ENCODE measurements at regions not wholly inside any gene's neighbourhood (a gene's known extent, or its start where the extent isn't known, plus 50 kb on each side); places are given as distances from the start of the nearest gene placed in this dataset.

DNA sequence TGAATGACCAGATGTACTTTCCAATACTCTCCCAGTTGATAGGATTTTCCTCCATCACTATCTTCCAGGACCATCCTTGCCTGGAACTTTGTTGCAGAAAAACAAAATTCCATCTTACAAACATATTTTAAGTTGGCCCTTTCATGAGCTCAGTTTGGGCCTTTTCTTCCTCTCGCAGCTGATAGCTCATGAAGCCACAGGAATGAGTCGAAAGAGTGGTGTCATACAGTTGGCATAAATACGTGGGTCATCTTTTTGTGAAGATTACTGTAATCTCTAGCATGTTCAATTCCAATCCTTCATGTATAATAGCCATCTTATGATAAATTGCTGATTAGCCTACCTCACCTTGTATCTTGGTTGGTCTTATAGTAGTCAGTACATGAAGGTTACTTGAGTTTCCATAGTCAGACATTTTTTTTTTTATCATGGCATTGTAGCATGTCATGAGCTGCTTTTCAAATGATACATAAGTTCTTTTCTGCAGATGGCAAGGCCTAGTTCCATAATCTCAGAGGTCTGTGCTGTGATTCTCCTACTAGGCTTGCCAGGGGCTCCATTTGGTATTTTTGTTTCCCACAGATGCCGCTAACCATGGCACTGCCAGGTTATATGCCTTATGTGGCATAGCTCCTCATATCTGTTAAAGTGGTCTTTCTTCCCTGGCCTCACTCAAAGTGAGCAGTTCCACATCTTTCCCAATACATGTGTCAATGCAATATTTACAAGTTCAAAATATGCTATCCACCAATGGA is 380.6 kb upstream of the DCN start:
- no peak for DNase-seq

DNA sequence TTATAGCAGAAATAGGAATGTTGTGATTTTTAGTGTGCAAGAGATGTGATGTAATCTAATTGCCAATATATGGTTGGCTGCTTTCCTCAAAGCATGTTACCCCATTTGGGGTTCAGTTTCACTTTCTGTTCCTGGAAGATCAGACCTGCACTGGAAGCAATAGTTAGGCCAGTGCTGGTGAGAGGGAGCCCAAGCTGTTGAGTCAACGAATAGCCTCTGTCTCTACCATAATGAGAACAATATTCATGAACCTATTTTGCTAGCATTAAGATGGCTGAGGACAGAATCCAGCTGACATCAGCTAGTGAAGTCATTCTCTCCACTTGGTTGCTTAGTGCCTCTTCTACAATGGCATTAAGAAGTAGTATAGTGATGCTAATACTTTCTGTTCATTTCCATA is 379.9 kb upstream of the DCN start:
- no peak for DNase-seq

DNA sequence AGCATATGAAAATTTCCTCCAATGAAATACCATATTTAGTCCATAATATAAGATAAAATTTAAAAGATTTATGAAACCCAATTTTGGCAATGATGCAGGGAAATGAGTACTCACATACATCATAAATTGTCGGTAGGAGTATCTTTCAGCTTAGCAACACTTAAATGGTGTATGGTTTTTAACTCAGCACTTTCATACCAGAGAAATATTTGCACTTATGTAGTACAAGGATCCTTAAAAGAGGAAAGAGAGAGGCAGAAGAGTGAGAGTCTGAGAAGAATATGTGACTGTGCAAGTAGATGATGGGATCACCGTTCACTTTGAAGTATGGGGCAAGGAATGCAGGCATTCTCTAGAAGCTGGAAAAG is 379.3 kb upstream of the DCN start:
- DNase-seq: no peak

DNA sequence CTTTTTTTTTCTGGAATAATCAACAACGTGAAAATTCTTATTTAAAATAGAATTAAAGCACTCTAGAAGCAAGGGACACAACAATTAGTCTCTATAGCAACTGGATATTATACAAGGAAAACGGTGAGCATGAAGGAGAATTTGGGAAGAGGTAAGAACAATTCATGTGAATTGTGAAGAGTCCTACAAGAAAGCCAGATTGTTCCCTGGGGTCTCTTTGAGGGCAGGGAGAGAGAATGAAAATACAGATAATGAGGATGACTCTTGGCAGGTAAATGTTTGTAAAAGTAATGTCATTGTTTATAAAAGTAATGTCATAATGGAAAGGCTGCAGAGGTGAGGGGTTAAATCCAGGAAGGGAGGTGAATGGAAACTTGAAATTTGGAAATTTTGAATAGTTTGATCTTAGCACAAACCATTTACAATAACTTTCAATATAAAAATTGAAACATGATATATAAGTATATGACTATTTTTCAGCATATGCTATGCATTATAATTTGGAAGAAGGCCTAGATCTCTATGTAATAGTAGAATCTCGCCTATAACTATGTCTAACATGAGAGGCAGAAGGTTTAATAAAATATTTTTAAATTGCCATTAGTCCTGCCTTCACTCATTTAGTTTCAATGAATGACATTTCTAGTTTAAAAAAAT is 378.8 kb upstream of the DCN start:
- no peak for DNase-seq

DNA sequence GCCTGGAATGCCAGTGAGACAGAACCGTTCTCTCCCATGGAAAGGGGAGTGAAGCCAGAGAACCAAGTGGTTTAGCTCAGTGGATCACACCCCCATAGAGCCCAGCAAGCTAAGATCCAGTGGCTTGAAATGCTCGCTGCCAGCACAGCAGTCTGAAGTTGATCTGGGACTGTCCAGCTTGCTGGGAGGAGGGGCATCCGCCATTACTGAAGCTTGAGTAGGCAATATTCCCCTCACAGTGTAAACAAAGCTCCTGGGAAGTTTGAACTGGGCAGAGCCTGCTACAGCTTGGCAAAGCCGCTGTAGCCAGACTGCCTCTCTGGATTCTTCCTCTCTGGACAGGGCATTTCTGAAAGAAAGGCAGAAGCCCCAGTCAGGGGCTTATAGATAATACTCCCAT is 374.3 kb upstream of the DCN start:
- no peak for DNase-seq

DNA sequence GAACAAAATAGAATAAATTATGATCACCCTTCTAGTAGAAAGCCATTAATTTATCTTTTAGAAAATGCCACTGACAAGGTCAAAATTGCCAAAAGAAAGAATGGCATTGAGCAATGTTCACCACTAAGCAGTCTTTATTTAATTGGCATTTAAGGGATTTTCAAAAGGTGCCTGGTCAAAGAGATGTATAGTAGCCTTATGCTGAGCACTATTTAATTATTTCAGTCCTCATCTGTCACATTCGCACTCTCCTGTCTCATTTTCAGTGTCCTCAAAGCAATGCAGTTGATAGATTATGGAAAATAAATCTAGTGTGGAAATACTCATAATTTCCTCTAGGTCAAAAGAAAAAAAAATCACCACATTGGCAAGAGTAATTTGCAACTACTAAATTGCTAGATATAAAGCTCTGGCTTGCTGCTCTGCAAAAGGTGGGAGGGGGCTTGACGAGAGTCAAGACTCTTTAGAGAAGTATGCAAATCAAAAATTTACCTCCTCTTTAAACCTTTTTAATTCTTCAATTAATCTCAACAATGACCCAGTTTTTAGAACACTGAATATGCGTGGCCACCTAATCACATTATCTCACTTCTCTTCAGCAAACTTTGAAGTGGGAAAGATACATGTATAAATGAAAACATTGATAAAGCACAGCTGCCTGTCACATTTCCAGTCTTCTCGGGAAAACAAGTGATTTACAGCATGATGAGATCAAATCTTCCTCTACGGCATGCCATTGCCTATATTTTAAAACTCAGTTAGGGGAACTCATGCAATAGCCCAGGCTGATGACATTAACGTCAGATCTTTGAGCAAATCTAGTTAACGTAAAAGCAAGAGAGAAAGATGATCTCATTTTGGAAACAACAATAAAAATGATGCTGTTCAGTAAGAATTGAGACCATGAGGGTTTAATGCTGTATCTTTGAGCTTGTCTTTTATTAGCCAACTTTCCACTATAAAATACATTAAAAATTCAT is 373.1 kb upstream of the DCN start:
- no peak for DNase-seq

DNA sequence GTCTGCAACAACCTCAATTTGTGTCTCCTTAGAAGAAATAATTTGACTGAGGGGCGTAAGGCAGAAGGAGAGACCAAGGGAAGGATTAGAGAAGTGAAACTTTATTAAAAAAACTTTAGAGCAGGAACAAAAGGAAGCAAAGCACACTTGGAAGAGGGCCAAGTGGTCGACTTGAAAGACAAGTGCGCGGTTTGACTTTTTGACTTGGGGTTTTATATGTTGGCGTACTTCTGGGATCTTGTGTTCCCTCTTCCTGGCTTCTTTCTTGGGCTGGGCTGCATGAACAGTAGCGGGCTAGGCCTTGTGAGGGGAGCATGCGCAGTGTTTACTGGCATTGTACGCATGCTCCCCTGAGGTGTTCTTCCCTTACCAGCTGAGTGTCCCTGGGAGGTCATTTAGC is 369.3 kb upstream of the DCN start:
- DNase-seq: no peak

DNA sequence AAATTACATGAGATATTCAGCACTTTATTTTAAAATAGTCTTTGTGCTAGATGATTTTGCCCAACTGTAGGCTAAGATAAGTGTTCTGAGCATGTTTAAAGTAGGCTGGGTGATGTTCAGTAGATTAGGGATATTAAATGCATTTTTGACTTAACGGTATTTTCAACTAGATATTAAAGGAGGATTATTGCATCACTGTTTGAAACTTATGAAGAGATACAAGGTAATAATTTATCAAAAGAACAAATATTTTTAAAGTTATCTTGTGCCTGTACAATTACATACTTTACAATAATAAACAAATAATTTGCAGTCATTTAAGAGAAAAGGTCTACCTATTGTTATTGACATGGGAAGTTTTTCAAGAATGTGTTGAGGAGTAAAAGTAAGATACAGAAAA is 368.6 kb upstream of the DCN start:
- no peak for DNase-seq

DNA sequence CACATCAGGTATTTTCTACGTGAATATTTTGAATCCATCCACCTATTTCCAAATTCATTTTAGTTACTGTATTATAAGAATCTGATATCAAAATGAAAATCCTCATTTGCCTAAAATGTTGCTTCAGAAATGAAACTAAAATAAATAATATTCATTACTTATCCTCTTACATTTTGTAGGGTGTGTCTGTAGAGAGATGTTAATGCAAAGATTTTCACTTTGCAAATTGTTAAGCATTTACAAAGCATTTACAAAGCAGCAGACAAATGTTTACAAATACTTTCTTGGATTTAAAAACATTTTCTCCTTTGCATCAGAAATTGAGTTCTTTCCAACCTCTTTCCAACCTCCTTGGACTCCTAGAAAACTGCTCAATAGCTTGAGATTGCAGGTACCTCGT is 360.0 kb upstream of the DCN start:
- DNase-seq: no peak

DNA sequence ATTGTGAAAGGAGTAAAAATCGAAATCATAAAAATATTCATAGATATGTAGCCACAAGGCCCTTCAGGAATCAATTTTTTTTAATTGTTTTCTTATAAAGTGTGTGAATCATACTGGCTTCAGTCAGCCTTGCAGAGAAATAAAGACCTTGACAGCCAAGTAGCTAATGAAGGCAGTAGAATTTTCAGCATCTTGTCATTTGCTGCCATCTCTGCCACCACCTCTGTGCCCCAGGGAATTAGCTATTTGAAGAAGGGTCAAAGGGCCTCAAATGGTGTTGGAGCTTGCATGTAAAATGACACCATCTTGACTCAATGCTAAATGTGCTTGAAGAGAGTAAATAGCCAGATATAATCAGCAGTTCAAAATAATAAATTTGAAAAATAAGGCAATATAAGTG is 359.4 kb upstream of the DCN start:
- DNase-seq: no peak

DNA sequence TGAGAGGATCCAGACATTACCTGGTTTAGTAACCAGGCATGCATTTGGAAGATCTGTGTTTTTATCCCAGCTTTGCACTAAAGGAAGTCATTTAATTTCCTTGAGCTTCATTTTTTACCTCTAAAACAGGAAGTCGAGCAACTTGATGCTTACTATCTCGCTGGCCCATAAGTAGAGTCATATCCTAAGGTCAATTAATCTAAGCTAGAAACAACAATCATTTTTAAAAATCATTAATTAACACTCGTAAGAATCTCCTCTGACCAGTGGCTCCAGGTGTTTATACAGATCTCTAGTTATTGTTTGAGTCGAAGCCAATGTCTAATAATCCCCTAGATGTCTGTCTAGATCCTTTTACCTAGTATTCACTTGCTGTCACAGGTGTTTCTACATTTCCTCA is 355.8 kb upstream of the DCN start:
- no peak for DNase-seq

DNA sequence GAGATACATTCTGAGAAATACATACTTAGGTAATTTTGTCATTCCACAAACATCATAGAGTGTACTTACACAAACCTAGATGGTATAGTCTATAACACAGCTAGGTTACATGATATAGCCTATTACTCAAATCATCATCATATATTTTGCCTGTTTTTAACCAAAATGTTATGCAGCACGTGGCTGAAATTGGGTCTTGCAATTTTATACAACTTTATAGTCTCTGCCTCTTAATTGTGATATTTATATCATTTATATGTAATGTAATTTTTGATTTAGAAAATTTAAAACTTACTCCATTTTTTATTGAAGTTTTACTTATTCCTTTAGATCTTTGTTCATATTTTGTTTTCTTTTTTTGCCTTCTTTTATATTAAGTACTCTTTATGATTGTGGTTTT is 350.7 kb upstream of the DCN start:
- no peak for DNase-seq

DNA sequence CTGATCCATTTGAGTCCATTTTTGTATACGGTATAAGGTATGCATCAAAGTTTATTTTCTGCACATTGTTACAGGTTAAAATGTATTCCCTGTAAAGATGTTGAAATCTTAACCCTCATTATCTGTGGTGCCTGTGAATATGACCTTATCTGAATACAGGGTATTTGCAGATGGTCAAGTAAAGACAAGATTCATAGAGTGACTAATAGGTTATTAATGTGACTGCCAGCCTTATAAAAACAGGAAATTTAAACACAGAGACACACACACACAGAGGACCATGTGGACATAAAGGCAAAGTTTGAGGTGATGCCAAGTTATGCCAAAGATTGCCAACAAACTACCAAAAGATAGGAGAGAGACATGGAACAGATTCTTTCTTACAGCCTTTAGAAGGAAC is 347.2 kb upstream of the DCN start:
- DNase-seq: no peak

DNA sequence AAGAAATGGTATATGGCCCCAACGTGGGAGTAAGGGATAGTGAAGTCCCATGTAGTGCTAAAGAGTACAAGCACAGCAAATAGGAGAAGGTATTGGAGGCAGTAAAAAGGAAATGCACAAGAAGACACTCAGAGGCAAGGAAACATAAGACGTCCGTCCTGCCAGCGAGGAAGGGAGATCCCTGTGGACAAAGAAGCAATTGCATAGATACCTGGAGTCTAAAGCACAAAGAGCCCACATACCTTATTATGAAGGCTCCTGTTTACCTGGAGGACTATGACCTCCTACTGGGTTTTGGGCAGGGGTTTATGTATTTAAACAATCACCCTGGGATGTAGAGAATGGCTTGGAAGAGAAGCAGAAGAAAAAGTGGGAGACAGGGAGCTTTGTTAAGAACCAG is 341.2 kb upstream of the DCN start:
- DNase-seq: no peak

DNA sequence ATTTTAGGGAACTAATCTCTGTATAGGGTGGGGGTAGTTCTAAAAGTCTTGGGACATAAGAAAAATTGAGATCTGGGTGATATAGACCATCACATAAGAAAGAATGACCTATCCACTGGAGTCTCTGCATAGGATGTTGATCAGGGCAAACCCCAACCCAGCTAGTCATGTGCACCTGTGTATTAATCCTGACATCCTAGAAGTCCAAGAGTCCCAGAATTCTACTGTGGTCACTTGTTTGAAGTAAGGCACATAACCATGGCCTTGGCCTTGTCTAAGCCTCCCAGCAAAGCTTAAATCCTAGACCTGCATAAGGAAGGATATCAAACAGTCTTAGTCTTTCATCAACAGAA is 334.1 kb upstream of the DCN start:
- no peak for DNase-seq

DNA sequence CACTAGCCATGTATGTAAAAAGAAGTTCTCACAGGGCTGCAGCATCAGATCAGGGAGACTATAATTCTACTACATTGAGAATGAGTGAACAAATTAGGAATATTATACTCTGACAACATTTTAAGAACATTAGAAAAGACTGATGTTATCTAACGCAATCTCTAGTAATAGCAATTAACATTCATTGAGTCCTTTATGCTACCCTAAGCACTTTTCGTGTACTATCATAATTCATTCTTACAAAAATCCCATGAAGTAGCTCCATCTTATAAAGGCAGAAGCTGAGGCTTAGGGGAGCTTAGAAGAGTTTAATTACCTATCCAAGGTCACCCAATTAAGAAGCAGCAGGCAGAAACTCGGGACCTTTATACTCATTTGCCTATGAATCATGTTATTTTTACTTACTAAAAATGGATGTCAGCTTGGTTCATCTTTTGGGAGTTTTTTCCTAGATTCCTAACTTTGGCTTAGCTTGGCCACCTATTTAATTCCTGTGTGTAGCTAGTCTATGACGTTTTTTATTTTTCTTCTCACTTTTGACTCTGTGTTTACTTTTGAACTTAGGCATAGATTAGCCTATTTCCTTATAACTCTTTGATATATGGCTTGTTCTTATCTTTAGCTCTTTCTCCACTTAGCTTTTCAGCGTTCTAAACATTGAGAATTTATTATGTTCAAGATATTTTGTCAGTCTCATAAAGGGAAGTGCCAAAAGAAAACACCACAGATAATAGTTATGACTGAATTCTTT is 333.5 kb upstream of the DCN start:
- no peak for DNase-seq

DNA sequence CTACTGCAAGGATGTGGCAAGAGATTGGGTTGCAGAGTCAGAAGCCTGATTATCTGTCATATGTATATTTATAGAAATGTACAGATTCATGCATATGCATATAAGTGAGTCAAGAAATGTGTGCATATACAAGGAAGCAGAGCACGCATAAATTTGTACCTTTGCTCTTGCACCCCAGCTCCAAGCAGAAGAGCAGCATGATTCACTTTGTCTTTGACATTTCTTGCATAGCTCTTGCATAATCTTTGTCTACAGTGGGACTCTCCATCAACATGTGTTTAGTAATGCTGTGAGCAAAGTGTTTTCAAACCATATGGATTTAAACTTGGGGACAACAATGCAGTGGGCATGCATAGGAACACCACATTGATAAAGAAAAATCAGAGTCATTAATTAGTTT is 330.7 kb upstream of the DCN start:
- DNase-seq: no peak

DNA sequence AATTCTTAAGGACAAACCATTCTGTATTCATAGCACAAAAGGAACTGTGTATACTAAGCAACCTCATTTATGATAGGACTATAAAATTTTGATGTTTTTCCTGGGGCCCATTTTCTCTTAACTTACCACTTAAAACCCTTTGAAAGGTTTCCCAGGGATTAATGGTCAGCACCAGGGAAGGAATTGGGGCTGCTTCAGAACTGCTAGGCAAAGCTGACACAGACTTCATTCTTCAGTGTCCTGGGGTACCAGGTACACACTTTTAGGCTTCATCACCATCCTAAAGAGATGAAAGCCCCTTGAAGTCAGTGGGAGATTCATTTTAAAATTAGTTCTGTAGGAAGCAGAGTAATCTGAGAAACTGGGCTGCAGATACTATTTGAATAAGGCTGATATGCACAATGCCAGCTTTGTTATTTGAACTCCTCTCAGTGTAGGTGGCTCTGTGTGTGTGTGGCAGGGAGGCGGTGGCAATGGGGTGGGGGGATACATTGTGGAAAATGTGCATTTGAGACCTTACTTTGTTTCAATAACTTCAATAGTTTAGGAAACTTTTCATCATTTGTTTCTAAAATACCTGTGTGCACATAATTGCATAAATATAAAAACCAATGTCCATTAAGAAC is 329.3 kb upstream of the DCN start:
- DNase-seq: no peak

DNA sequence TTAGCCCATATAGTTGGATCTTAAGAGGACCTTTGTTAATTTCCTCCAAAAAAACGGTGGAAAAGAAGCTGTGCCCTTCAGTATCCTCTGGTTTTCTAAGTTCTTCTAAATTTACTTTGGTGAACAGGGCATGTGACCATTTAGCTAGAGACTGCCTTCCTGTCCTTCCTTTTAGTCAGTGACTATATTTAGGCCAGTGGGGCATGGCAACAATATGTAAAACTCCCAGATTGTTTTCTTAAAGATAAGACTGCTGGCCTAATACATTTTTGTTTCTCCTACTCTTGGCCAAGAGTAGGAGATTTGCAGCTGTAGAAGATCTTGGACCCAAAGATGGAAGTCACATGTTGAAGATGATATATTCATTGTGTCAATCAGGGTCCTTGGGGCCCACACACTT is 325.1 kb upstream of the DCN start:
- DNase-seq: no peak

DNA sequence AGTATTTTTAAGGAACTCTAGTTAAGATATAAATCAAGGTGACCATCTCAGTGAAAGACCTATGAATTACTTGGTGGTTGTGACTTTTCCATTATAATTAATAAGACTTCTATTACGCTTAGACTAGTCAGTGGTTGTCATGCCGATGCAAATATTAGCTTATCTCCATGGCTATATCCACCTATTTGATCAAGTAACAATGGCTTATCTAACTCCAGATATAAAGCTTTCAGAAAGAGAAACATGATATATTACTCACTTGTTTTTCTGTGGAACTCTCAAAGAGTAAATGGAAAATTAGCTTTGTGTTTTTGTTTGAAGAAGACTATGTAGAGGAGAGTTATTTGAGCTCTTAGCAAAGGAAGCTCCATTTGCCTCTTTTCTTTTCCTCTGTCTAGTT is 323.8 kb upstream of the DCN start:
- DNase-seq: no peak

DNA sequence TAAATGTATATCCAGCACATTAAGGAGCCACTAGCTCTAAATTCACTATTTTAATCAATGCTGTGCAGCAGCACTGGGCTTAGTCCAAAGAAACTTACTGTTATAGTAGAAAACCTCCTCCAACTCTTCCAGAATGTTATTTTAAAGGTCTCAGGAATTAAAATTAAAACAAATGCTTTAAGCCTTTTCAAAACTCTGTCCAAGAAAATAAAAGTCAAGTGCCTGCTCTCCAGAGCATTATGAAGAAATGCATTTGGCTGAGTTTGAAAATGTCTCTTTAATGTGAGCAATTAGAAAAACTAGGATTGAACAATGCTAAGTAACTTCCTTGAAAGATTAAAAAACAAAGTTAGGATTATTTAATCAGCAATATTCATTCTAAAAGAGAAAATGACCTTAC is 322.4 kb upstream of the DCN start:
- DNase-seq: no peak

DNA sequence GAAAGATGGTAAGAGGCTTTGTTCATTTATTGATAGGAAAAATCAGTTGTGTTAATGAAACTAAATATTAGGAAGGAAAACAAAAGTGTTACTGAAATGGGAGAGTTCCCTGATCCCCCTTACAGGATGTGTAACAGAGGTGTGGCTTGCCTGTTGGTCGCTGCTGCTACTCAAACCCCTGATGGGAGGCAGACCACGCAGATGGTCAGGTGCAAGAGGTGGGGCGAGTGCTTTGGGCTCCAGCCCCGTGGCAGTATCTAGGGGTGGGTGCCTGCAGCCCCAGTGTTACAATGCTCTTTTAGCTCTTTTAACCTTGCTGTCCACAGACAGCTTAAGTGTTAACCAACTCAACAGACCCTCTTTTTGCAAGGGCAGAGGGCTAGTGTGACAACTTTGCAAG is 319.6 kb upstream of the DCN start:
- DNase-seq: no peak

DNA sequence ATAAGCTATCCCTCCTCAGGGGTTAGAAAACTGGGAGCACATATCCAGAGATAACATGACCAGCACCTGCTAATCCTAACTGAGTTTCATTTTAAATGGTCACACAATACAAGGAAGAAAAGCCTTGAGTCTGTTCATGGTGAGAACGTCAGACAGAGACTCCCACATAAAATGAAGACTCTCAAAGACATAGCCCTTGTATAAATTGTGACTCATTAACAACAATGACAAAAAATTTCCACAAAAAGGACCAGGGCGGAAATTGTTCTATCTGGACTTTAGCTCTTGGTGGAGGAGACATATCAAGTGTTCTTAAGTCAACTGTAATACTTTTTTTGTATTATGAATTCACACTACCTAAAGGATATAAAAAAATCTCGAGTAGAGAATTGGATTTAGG is 313.7 kb upstream of the DCN start:
- no peak for DNase-seq

Measured in stimulated activated CD4-positive, alpha-beta T cell treated with anti-CD3 and anti-CD28 coated beads, Interleukin-15, amount 100 ng/mL, for 24 hours (primary cell).